ENCODE measurements at regions not wholly inside any gene's neighbourhood (a gene's known extent, or its start where the extent isn't known, plus 50 kb on each side); places are given as distances from the start of the nearest gene placed in this dataset.
"Not testable (repeated sequence)": the region's sequence is repeated elsewhere in the genome, so short reads cannot be mapped to it uniquely, and the experiment has no call there.

GRCh38 chr20:48132834-48133233, 347.6 kb upstream of the SULF2 start:
- TF ChIP-seq CTCF (IDR thresholded peaks at IDR 0.05) = no peak
- no peak overlapping the region for H3K4me3 ChIP-seq
- no peak for DNase-seq (ENCODE audit: low spot score)
- no peak overlapping the region for H3K27ac ChIP-seq

- Histone ChIP-seq H3K4me3 (no peak overlapping the region), H3K27ac (no peak overlapping the region)
- no peak for TF ChIP-seq CTCF (IDR thresholded peaks at IDR 0.05)
- no peak for DNase-seq (ENCODE audit: low spot score)
Observed at GRCh38 chr20:48131581-48131980, 346.3 kb upstream of the SULF2 start.

- TF ChIP-seq CTCF (IDR thresholded peaks at IDR 0.05) = no peak
- no peak for DNase-seq (ENCODE audit: low spot score)
- Histone ChIP-seq H3K4me3 (no peak overlapping the region), H3K27ac (no peak overlapping the region)
Observed at GRCh38 chr20:48129345-48129942, 344.2 kb upstream of the SULF2 start.

- H3K27ac ChIP-seq = no peak overlapping the region
Observed at GRCh38 chr20:48128436-48128835, 343.2 kb upstream of the SULF2 start.

GRCh38 chr20:48127964-48128363, 342.7 kb upstream of the SULF2 start:
- H3K4me3 ChIP-seq; DNase-seq (ENCODE audit: low spot score); H3K27ac ChIP-seq: not testable (repeated sequence)

More at GRCh38 chr20:48128436-48128835, 343.2 kb upstream of the SULF2 start:
- no peak for TF ChIP-seq CTCF (IDR thresholded peaks at IDR 0.05)
- DNase-seq (ENCODE audit: low spot score) = no peak
- no peak overlapping the region for H3K4me3 ChIP-seq

- not testable (repeated sequence) for H3K27ac ChIP-seq; DNase-seq (ENCODE audit: low spot score)
Observed at GRCh38 chr20:48127133-48127532, 341.9 kb upstream of the SULF2 start.

GRCh38 chr20:48126227-48126740, 341.0 kb upstream of the SULF2 start:
- Histone ChIP-seq H3K4me3 (no peak overlapping the region), H3K27ac (no peak overlapping the region)
- DNase-seq (ENCODE audit: low spot score) = no peak
- TF ChIP-seq CTCF (IDR thresholded peaks at IDR 0.05) = no peak

More at GRCh38 chr20:48127133-48127532, 341.9 kb upstream of the SULF2 start:
- H3K4me3 ChIP-seq = not testable (repeated sequence)

GRCh38 chr20:48124960-48125359, 339.7 kb upstream of the SULF2 start:
- DNase-seq (ENCODE audit: low spot score) = no peak
- H3K27ac ChIP-seq = no peak overlapping the region
- no peak overlapping the region for H3K4me3 ChIP-seq
- TF ChIP-seq CTCF (IDR thresholded peaks at IDR 0.05) = no peak
